IMR-90 (cell line): ENCODE measurements at regions not wholly inside any gene's neighbourhood (a gene's known extent, or its start where the extent isn't known, plus 50 kb on each side); places are given as distances from the start of the nearest gene placed in this dataset.

Source experiments
- BHLHE40 ChIP-seq: fragments of 150-350 bp; IDR thresholded peaks from 2 replicates; pipeline ENCODE4 v1.6.1; 2016; ENCODE audit warnings: mild to moderate bottlenecking, low read depth, low read length
- CEBPB ChIP-seq: IDR thresholded peaks from 2 replicates; pipeline ENCODE4 v1.6.1; 2012; ENCODE audit warnings: low read depth, low read length, improper control_type of control experiment
- CTCF ChIP-seq: conservative IDR thresholded peaks from 2 replicates; pipeline ENCODE4 v1.5.1; 2012; ENCODE audit warnings: mild to moderate bottlenecking, low read depth, low read length, improper control_type of control experiment
- ELK1 ChIP-seq: fragments of 150-350 bp; IDR thresholded peaks from 2 replicates; pipeline ENCODE4 v1.6.1; 2016; ENCODE audit warnings: low read depth, mild to moderate bottlenecking, low read length, moderate library complexity, borderline replicate concordance
- MAFK ChIP-seq: IDR thresholded peaks from 2 replicates; pipeline ENCODE4 v1.6.1; 2012; ENCODE audit warnings: low read depth, low read length, improper control_type of control experiment
- MAZ ChIP-seq: IDR thresholded peaks from 2 replicates; pipeline ENCODE4 v1.6.1; 2012; ENCODE audit warnings: low read depth, mild to moderate bottlenecking, low read length, improper control_type of control experiment, moderate library complexity, borderline replicate concordance
- POLR2A ChIP-seq: IDR thresholded peaks from 2 replicates; pipeline ENCODE4 v1.6.1; 2012; ENCODE audit warnings: mild to moderate bottlenecking, low read depth, low read length
- RAD21 ChIP-seq: IDR thresholded peaks from 2 replicates; pipeline ENCODE4 v1.6.1; 2012; ENCODE audit warnings: low read length, improper control_type of control experiment
- RCOR1 ChIP-seq: IDR thresholded peaks from 2 replicates; pipeline ENCODE4 v1.6.1; 2012; ENCODE audit warnings: mild to moderate bottlenecking, low read length, improper control_type of control experiment; ENCODE audit not compliant: insufficient replicate concordance
- RFX5 ChIP-seq: IDR thresholded peaks from 2 replicates; pipeline ENCODE4 v1.8.0; 2012; ENCODE audit warnings: low read depth, mild to moderate bottlenecking, low read length, moderate library complexity
- SMC3 ChIP-seq: fragments of 150-350 bp; IDR thresholded peaks from 2 replicates; pipeline ENCODE4 v1.6.1; 2016; ENCODE audit warnings: low read depth, mild to moderate bottlenecking, antibody characterized with exemption, low read length, moderate library complexity
- USF2 ChIP-seq: fragments of 150-350 bp; IDR thresholded peaks from 2 replicates; pipeline ENCODE4 v1.6.1; 2017; ENCODE audit warnings: mild to moderate bottlenecking, antibody characterized with exemption, low read length, low read depth

GRCh38 chr2:204042401-204042800 lies 105.8 kb downstream of the ICOS start:
- TF ChIP-seq CEBPB (no peak), ELK1 (no peak), CTCF (no peak), POLR2A (no peak), MAZ (no peak), RAD21 (no peak), MAFK (no peak), SMC3 (no peak), RFX5 (no peak), BHLHE40 (no peak), RCOR1 (no peak), USF2 (no peak)
